Heart left ventricle (tissue), 13 donors: ENCODE measurements at regions not wholly inside any gene's neighbourhood (a gene's known extent, or its start where the extent isn't known, plus 50 kb on each side); places are given as distances from the start of the nearest gene placed in this dataset.

Experiments
- CTCF ChIP-seq, 12 donors: fragments of 200-600 bp; sonication (generic) in 4 of 12; IDR thresholded peaks; one replicate each; pipeline versions ENCODE4 v1.5.0 to v1.8.0; 2018 to 2022; ENCODE audit warnings: antibody characterized with exemption in 12 of 12, mild to moderate bottlenecking in 5 of 12
- POLR2A ChIP-seq, 2 donors: fragments of 450-650 bp; IDR thresholded peaks; one replicate each; pipeline ENCODE4 v1.6.1; 2017; ENCODE audit warnings: antibody characterized with exemption in 2 of 2, mild to moderate bottlenecking in 2 of 2, moderate library complexity in 2 of 2
- donor health status: ischemic (EF 13 %, LVEDD 7.1; RV severe dilation, severe dysfunction).
- donor health status: DM: no; HTN: yes; CAD: no.
- donor health status: DM: no; HTN: no; CAD: no.
- donor health status: ischemic (EF 25% LVEDD 6.9; RV normal size, moderate dysfunction).
- donor health status: ischemic (EF 25% LVEDD 5.7; RV mildly dilated, moderate dysfunction).
- donor health status: ischemic (EF 35%, LVEDD 5.7; RV mildly dilated, moderate dysfunction).
- donor health status: nonischemic (EF 11% LVEDD 7.7; RV severe dilation, severe dysfunction).
- donor health status: DM: yes; HTN: yes; CAD: no.
- donor health status: PGD.
- donor health status: ischemic (EF 29% LVEDD 5.4; RV normal size, mild dysfunction).
- donor health status: nonischemic (EF 23%, LVEDD 6.1; RV moderate dilation, normal function).

- TF ChIP-seq CTCF (IDR thresholded peaks at IDR 0.05) (no peak), POLR2A (IDR thresholded peaks at IDR 0.05) (no peak)
Observed at GRCh38 chr11:69966910-69967483, 111.1 kb upstream of the ANO1 start.
